ENCODE measurements at regions not wholly inside any gene's neighbourhood (a gene's known extent, or its start where the extent isn't known, plus 50 kb on each side); places are given as distances from the start of the nearest gene placed in this dataset.
"Not testable (repeated sequence)": the region's sequence is repeated elsewhere in the genome, so short reads cannot be mapped to it uniquely, and the experiment has no call there.

DNA sequence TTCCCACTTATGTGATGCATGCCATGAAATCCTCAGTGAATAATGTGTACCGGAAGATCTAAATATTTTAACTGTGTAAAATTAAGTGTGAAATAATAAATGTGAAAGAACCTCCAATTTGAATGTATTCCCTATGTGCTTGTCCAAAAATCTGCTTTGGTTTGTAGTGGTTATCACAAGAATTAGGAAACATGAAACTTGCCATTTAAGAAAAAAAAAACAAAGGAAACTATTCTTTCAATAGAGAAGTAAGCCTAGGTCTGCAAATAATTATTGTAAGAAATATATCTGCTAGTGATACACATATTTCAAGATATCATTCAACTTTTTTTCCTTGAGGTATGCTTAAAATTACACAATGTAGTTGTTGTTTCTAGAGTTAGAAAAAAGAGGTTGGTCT lies 500.4 kb downstream of the SLC6A15 start:
- H3K27me3 ChIP-seq (ENCODE audit: control insufficient read depth, insufficient read depth, low read length): no peaks in the 10 kb centered on the region
- no peak for DNase-seq (ENCODE audit: low read depth, low spot score)
- no peaks in the 10 kb centered on the region for H3K9me3 ChIP-seq (ENCODE audit: control insufficient read depth, insufficient read depth, low read length)
- H3K4me1 ChIP-seq (ENCODE audit: control insufficient read depth, insufficient read depth, low read length): no peaks in the 10 kb centered on the region
- H3K4me3 ChIP-seq (ENCODE audit: low read length): no peak overlapping the region
- no CpG with 5 or more reads among the region's 1 CpG for WGBS (ENCODE audit: insufficient coverage, insufficient read length)
- H3K27ac ChIP-seq (ENCODE audit: low read length): no peak overlapping the region
- H3K36me3 ChIP-seq (ENCODE audit: control insufficient read depth, insufficient read depth, low read length): no peaks in the 10 kb centered on the region

DNA sequence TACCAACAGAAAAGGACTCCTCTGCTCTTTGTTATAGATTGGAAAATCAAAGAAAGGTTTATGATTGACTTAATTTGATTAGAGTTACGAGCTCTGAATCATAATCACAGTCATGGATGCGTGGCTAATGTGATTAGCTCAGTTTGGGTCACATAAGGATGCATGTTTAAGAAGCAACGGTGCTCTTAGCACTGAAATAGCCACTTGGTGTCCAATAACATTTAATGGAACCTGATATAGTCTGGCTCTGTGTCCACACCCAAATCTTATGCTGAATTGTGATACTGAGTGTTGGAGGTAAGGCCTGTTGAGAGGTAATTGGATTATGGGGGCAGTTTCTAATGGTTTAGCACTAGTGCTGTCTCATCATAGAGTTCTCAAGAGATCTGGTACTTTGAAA lies 501.6 kb downstream of the SLC6A15 start:
- H3K4me1 ChIP-seq (ENCODE audit: control insufficient read depth, insufficient read depth, low read length): no peaks in the 10 kb centered on the region
- WGBS (ENCODE audit: insufficient coverage, insufficient read length): no CpG with 5 or more reads among the region's 3 CpGs
- H3K27me3 ChIP-seq (ENCODE audit: control insufficient read depth, insufficient read depth, low read length): no peaks in the 10 kb centered on the region

DNA sequence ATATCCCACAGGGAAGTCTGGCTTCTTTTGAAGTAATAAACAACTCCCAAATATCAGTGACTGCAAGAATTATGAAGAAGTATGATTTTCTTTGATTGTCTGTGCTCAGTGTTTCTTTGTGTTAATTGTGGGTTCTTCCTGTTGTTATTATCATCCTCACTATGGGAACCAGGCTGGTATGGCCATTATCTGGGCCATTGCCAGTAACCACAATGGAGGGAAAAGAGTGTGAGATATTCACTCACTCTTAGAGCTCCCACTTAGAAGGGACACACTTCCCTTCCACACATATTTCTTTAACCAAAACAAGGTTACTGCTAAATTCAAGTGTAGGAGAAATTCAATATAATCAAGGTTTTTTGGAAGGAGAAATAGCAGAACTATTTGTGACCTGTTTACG lies 503.7 kb downstream of the SLC6A15 start:
- H3K4me1 ChIP-seq (ENCODE audit: control insufficient read depth, insufficient read depth, low read length): no peaks in the 10 kb centered on the region
- no peak overlapping the region for H3K27ac ChIP-seq (ENCODE audit: low read length)
- WGBS (ENCODE audit: insufficient coverage, insufficient read length): no CpG with 5 or more reads among the region's 1 CpG
- no peak for DNase-seq (ENCODE audit: low read depth, low spot score)
- H3K36me3 ChIP-seq (ENCODE audit: control insufficient read depth, insufficient read depth, low read length): no peaks in the 10 kb centered on the region
- no peak overlapping the region for H3K4me3 ChIP-seq (ENCODE audit: low read length)
- H3K27me3 ChIP-seq (ENCODE audit: control insufficient read depth, insufficient read depth, low read length): no peaks in the 10 kb centered on the region
- no peaks in the 10 kb centered on the region for H3K9me3 ChIP-seq (ENCODE audit: control insufficient read depth, insufficient read depth, low read length)

More for the DNA sequence above, 501.6 kb downstream of the SLC6A15 start:
- no peak overlapping the region for H3K4me3 ChIP-seq (ENCODE audit: low read length)
- no peak overlapping the region for H3K27ac ChIP-seq (ENCODE audit: low read length)
- H3K36me3 ChIP-seq (ENCODE audit: control insufficient read depth, insufficient read depth, low read length): no peaks in the 10 kb centered on the region
- no peak for DNase-seq (ENCODE audit: low read depth, low spot score)
- no peaks in the 10 kb centered on the region for H3K9me3 ChIP-seq (ENCODE audit: control insufficient read depth, insufficient read depth, low read length)

DNA sequence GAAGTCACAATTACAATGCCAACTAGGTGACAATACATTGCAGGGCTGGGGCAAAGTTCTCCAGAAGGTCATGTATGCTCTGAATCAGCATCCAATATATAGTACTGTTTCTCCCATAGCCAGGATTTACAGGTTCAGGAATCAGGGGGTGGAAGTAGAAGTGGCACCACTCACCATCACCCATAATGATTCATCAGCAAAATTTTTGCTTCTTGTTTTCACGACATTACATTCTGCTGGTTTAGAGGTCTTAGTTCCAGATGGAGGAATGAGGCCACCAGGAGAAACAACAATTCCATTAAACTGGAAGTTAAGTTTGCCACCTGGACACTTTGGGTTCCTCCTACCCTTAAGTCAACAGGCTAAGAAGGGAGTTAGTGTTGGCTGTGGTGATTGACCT lies 505.9 kb downstream of the SLC6A15 start:
- not testable (repeated sequence) for H3K4me1 ChIP-seq (ENCODE audit: control insufficient read depth, insufficient read depth, low read length); H3K27me3 ChIP-seq (ENCODE audit: control insufficient read depth, insufficient read depth, low read length); H3K4me3 ChIP-seq (ENCODE audit: low read length); H3K9me3 ChIP-seq (ENCODE audit: control insufficient read depth, insufficient read depth, low read length); DNase-seq (ENCODE audit: low read depth, low spot score); H3K27ac ChIP-seq (ENCODE audit: low read length); H3K36me3 ChIP-seq (ENCODE audit: control insufficient read depth, insufficient read depth, low read length)
- no CpG with 5 or more reads among the region's 1 CpG for WGBS (ENCODE audit: insufficient coverage, insufficient read length)

DNA sequence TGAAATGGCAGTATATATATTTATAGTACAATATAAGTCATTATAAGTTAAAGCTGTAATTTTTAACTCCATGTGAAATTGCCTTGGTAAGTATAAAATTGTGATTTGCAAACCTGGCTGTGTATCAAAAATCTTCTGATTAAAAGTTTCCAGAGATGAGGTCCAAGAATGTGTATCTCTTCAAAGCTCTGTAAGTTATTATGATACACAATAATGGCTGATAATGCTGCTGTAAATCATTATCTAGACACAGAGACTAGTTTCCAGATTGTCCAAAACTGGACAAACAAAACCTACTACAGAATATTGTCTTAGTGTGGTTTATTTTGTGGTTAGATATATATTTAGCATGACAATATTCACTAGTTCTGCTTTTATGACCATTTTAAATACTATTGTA lies 514.8 kb downstream of the SLC6A15 start:
- no peaks in the 10 kb centered on the region for H3K9me3 ChIP-seq (ENCODE audit: control insufficient read depth, insufficient read depth, low read length)
- no peaks in the 10 kb centered on the region for H3K4me1 ChIP-seq (ENCODE audit: control insufficient read depth, insufficient read depth, low read length)
- no peaks in the 10 kb centered on the region for H3K36me3 ChIP-seq (ENCODE audit: control insufficient read depth, insufficient read depth, low read length)
- no peak overlapping the region for H3K4me3 ChIP-seq (ENCODE audit: low read length)
- DNase-seq (ENCODE audit: low read depth, low spot score): no peak
- no peak overlapping the region for H3K27ac ChIP-seq (ENCODE audit: low read length)
- no peaks in the 10 kb centered on the region for H3K27me3 ChIP-seq (ENCODE audit: control insufficient read depth, insufficient read depth, low read length)

DNA sequence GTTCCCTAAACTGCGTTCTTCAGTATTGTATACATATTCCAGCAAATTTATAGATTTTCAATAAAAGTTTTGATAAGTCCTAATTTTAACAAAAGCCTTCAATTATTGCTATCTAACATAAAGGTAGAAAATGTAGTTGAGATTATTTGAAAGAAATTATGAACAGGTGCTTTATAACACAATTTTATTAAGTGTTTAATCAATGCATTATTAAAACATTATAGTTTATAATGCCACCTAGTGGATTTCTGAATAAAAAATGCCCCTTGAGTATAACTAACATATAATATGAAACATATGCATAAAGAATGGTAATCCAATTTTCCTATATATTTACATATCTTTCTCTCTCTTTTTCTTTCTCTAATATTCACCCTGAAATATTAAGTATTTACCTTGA lies 515.3 kb downstream of the SLC6A15 start:
- Histone ChIP-seq H3K4me1 (ENCODE audit: control insufficient read depth, insufficient read depth, low read length) (no peaks in the 10 kb centered on the region), H3K4me3 (ENCODE audit: low read length) (no peak overlapping the region), H3K27ac (ENCODE audit: low read length) (no peak overlapping the region), H3K9me3 (ENCODE audit: control insufficient read depth, insufficient read depth, low read length) (no peaks in the 10 kb centered on the region), H3K36me3 (ENCODE audit: control insufficient read depth, insufficient read depth, low read length) (no peaks in the 10 kb centered on the region), H3K27me3 (ENCODE audit: control insufficient read depth, insufficient read depth, low read length) (no peaks in the 10 kb centered on the region)
- no CpG with 5 or more reads among the region's 1 CpG for WGBS (ENCODE audit: insufficient coverage, insufficient read length)
- DNase-seq (ENCODE audit: low read depth, low spot score): no peak

DNA sequence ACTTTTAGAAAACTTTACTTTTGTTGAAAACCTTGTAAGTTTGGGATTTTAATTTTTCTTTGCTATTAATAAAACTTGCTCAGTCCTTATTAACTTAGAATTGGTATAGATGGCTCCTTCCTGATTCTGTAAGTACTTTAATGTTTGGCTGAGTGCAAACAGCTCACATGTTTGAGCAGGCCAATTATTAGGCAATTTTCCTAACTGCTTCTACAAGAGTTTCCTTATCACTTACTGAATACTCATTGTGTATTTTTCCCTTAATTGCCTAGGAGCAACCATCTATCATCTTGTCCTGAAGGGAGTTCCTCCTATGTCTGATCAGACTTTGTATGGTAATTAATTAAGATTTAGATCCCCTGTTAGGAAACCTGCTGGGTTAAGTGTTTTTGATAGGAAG lies 521.4 kb downstream of the SLC6A15 start:
- H3K4me1 ChIP-seq (ENCODE audit: control insufficient read depth, insufficient read depth, low read length); H3K27me3 ChIP-seq (ENCODE audit: control insufficient read depth, insufficient read depth, low read length); H3K9me3 ChIP-seq (ENCODE audit: control insufficient read depth, insufficient read depth, low read length); H3K36me3 ChIP-seq (ENCODE audit: control insufficient read depth, insufficient read depth, low read length); DNase-seq (ENCODE audit: low read depth, low spot score); H3K4me3 ChIP-seq (ENCODE audit: low read length); H3K27ac ChIP-seq (ENCODE audit: low read length): not testable (repeated sequence)

DNA sequence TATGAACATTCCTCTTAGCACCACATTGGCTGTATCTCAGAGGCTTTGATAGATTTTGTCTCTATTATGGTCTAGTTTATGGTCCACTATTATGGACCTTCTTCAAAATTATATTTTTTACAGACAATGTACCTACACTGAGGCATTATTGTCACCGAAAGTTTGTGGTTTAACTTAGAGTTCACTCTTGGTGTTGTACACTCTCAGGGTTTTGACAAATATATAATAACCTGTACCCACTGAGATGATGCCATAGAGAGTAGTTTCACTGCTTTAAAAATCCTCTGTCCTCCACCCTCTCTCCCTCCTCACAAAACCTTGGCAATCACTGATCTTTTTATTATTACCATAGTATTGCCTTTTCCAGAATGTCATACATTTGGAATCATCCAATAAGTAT lies 528.2 kb downstream of the SLC6A15 start:
- Histone ChIP-seq H3K4me3 (ENCODE audit: low read length) (no peak overlapping the region), H3K4me1 (ENCODE audit: control insufficient read depth, insufficient read depth, low read length) (no peaks in the 10 kb centered on the region), H3K9me3 (ENCODE audit: control insufficient read depth, insufficient read depth, low read length) (no peaks in the 10 kb centered on the region), H3K27ac (ENCODE audit: low read length) (no peak overlapping the region), H3K36me3 (ENCODE audit: control insufficient read depth, insufficient read depth, low read length) (no peaks in the 10 kb centered on the region), H3K27me3 (ENCODE audit: control insufficient read depth, insufficient read depth, low read length) (no peaks in the 10 kb centered on the region)
- no CpG with 5 or more reads among the region's 1 CpG for WGBS (ENCODE audit: insufficient coverage, insufficient read length)
- no peak for DNase-seq (ENCODE audit: low read depth, low spot score)

DNA sequence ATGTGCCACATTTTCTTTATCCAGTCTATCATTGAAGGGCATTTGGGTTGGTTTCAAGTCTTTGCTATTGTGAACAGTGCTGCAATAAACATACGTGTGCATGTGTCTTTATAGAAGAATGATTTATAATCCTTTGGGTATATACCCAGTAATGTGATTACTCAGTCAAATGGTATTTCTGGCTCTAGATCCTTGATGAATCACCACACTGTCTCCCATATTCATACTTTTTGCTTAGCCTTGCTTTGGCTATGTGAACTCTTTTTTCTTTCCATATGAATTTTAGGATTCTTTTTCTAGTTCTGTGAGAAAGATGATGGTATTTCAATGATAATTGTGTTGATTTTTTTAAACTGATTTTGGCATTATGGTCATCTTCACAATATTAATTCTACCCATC lies 530.1 kb downstream of the SLC6A15 start:
- not testable (repeated sequence) for DNase-seq (ENCODE audit: low read depth, low spot score)
- no CpG with 5 or more reads among the region's 1 CpG for WGBS (ENCODE audit: insufficient coverage, insufficient read length)

DNA sequence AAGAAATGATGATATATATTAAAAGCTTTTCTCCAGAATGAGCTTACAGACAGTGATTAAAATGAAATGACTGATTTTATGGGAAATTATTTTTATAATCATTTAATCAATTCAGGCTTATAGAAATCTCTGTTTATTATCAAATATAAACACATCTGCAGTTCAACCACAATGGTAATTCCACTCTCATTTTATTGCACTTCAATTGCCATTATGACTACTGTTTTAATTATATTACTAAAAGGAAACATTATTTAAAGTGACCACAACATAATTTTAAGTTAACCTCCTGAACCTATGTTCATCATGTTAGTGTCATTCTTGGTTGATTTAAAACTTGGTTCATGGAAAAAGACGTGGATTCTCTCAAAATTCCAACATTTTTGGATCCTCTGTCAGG lies 536.3 kb downstream of the SLC6A15 start:
- H3K27ac ChIP-seq (ENCODE audit: low read length): no peak overlapping the region
- no peak for DNase-seq (ENCODE audit: low read depth, low spot score)
- no CpG with 5 or more reads among the region's 1 CpG for WGBS (ENCODE audit: insufficient coverage, insufficient read length)
- H3K9me3 ChIP-seq (ENCODE audit: control insufficient read depth, insufficient read depth, low read length): no peaks in the 10 kb centered on the region
- H3K4me3 ChIP-seq (ENCODE audit: low read length): no peak overlapping the region
- no peaks in the 10 kb centered on the region for H3K4me1 ChIP-seq (ENCODE audit: control insufficient read depth, insufficient read depth, low read length)
- H3K36me3 ChIP-seq (ENCODE audit: control insufficient read depth, insufficient read depth, low read length): no peaks in the 10 kb centered on the region
- H3K27me3 ChIP-seq (ENCODE audit: control insufficient read depth, insufficient read depth, low read length): no peaks in the 10 kb centered on the region

More for the DNA sequence above, 530.1 kb downstream of the SLC6A15 start:
- H3K4me1 ChIP-seq (ENCODE audit: control insufficient read depth, insufficient read depth, low read length); H3K27me3 ChIP-seq (ENCODE audit: control insufficient read depth, insufficient read depth, low read length); H3K36me3 ChIP-seq (ENCODE audit: control insufficient read depth, insufficient read depth, low read length); H3K27ac ChIP-seq (ENCODE audit: low read length); H3K9me3 ChIP-seq (ENCODE audit: control insufficient read depth, insufficient read depth, low read length); H3K4me3 ChIP-seq (ENCODE audit: low read length): not testable (repeated sequence)

DNA sequence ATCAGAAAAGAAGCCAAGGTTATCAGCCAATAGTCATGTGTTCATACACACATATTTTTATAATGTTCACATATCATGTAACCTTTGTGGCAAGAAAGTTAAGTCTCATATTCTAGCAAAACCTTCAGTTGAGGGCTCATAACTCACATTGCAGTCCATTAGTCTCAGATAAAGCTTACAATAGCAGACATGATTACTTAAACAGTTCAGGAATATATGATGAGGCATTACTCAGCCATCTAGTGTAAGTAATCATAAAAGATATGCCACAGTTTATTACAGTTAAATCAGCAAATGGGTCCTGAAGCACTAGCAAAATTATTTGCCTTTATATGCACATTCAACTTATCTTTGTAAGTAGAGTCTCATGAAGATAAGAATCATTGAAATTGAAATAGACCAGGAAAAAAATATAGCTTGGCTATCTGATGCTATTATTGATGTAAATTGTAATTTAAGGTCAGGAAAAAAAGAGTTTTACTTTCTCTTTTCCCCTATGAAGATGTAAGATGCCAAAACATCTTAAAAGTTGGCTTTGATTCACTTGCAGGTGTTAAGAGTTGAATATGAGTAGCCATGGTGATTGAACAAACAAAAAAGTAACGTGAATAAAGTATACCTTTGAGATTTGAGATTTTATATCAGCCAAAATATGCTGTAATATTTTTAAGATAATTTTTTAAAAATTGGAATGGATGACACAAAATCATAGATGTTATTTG lies 537.0 kb downstream of the SLC6A15 start:
- DNase-seq (ENCODE audit: low read depth, low spot score): no peak
- H3K36me3 ChIP-seq (ENCODE audit: control insufficient read depth, insufficient read depth, low read length): no peaks in the 10 kb centered on the region
- no peaks in the 10 kb centered on the region for H3K9me3 ChIP-seq (ENCODE audit: control insufficient read depth, insufficient read depth, low read length)
- H3K27me3 ChIP-seq (ENCODE audit: control insufficient read depth, insufficient read depth, low read length): no peaks in the 10 kb centered on the region
- WGBS (ENCODE audit: insufficient coverage, insufficient read length): 100% methylated on average over 1 of the region's 1 CpG
- H3K4me1 ChIP-seq (ENCODE audit: control insufficient read depth, insufficient read depth, low read length): no peaks in the 10 kb centered on the region
- no peak overlapping the region for H3K27ac ChIP-seq (ENCODE audit: low read length)
- no peak overlapping the region for H3K4me3 ChIP-seq (ENCODE audit: low read length)

All from iPS DF 6.9 (cell line).